Neural progenitor cell (in vitro differentiated cells): ENCODE measurements at regions not wholly inside any gene's neighbourhood (a gene's known extent, or its start where the extent isn't known, plus 50 kb on each side); places are given as distances from the start of the nearest gene placed in this dataset.
A peak's percentile ranks its signal among the peaks of the same experiment; 100 is the strongest.

Experiments
- DNase-seq: peaks from one replicate; pipeline ENCODE4 v3.0.0-alpha.2; 2016; ENCODE audit warnings: low spot score
- H2AFZ ChIP-seq: fragments of 200-600 bp; sonication (generic); replicated peaks from 2 replicates; pipeline ENCODE4 v1.6.1; 2016; ENCODE audit warnings: antibody characterized with exemption
- H3F3A ChIP-seq: fragments of 200-600 bp; sonication (generic); 2 replicates; pipeline ENCODE4 v1.6.1; 2016; ENCODE audit warnings: antibody characterized with exemption, low read depth
- H3K27ac ChIP-seq: fragments of 200-600 bp; sonication (generic); 2 replicates; pipeline ENCODE4 v1.5.1; 2016; ENCODE audit warnings: mild to moderate bottlenecking
- H3K27me3 ChIP-seq: fragments of 200-600 bp; sonication (generic); 2 replicates; pipeline ENCODE4 v1.6.1; 2016; ENCODE audit warnings: mild to moderate bottlenecking, moderate library complexity
- H3K36me3 ChIP-seq: fragments of 200-600 bp; sonication (generic); 2 replicates; pipeline ENCODE4 v1.5.1; 2016
- H3K4me1 ChIP-seq: fragments of 200-600 bp; sonication (generic); 2 replicates; pipeline ENCODE4 v1.6.1; 2016; ENCODE audit warnings: mixed run types
- H3K4me2 ChIP-seq: fragments of 200-600 bp; sonication (generic); 2 replicates; pipeline ENCODE4 v1.6.1; 2016
- H3K4me3 ChIP-seq: fragments of 200-600 bp; sonication (generic); 2 replicates; pipeline ENCODE4 v1.5.1; 2016
- H3K79me2 ChIP-seq: fragments of 200-600 bp; sonication (generic); 2 replicates; pipeline ENCODE4 v1.6.1; 2016; ENCODE audit warnings: low read depth
- H3K9ac ChIP-seq: fragments of 200-600 bp; sonication (generic); 2 replicates; pipeline ENCODE4 v1.6.1; 2016
- H3K9me3 ChIP-seq: fragments of 200-600 bp; sonication (generic); 2 replicates; pipeline ENCODE4 v1.5.1; 2016; ENCODE audit warnings: low read depth
- H4K20me1 ChIP-seq: fragments of 200-600 bp; sonication (generic); 2 replicates; pipeline ENCODE4 v1.6.1; 2016; ENCODE audit warnings: low read depth
- H3K27ac Mint-ChIP-seq: 3 replicates; pipeline ENCODE4 v1.8.0; 2021; ENCODE audit warnings: mixed read lengths
- H3K27me3 Mint-ChIP-seq: 2 replicates; pipeline ENCODE4 v1.8.0; 2022; ENCODE audit warnings: low read depth, mild to moderate bottlenecking, inconsistent platforms, moderate library complexity, mixed read lengths; ENCODE audit not compliant: insufficient read depth
- H3K36me3 Mint-ChIP-seq: 3 replicates; pipeline ENCODE4 v1.8.0; 2021; ENCODE audit warnings: mixed read lengths
- H3K4me1 Mint-ChIP-seq: 3 replicates; pipeline ENCODE4 v1.8.0; 2021; ENCODE audit warnings: mixed read lengths
- H3K4me3 Mint-ChIP-seq: 3 replicates; pipeline ENCODE4 v1.8.0; 2021; ENCODE audit warnings: mild to moderate bottlenecking, moderate library complexity, mixed read lengths
- H3K9me3 Mint-ChIP-seq: 3 replicates; pipeline ENCODE4 v1.8.0; 2020; ENCODE audit warnings: mixed read lengths
- EZH2 ChIP-seq: fragments of 200-600 bp; sonication (generic); IDR thresholded peaks from 2 replicates; pipeline ENCODE4 v1.6.1; 2017; ENCODE audit warnings: antibody characterized with exemption, mild to moderate bottlenecking, moderate library complexity
- EZH2phosphoT487 ChIP-seq: fragments of 200-600 bp; sonication (generic); IDR thresholded peaks from 2 replicates; pipeline ENCODE4 v1.6.1; 2017; ENCODE audit warnings: antibody characterized with exemption
- TF ChIP-seq, protein P1 (sequence below): fragments of 200-600 bp; sonication (generic); IDR thresholded peaks from 2 replicates; pipeline ENCODE4 v1.5.1; 2017; ENCODE audit warnings: antibody characterized with exemption, mild to moderate bottlenecking

GRCh38 chr16:74026373-74027281, 270.0 kb upstream of the PSMD7 start:
- Histone ChIP-seq H3K4me1 (peaks cover 59% of the 10 kb centered on the region), H3K27me3 (no peaks in the 10 kb centered on the region), H2AFZ (peak overlapping the region; percentile 93), H3K79me2 (no peaks in the 10 kb centered on the region), H3K4me3 (no peak overlapping the region), H4K20me1 (no peaks in the 10 kb centered on the region), H3K36me3 (no peaks in the 10 kb centered on the region), H3F3A (peaks cover 31% of the 10 kb centered on the region), H3K9ac (no peak overlapping the region), H3K9me3 (no peaks in the 10 kb centered on the region), H3K27ac (peak overlapping the region; percentile 34), H3K4me2 (peak overlapping the region; percentile 69)
- Mint-ChIP-seq H3K4me1 (peaks cover 73% of the 10 kb centered on the region), H3K4me3 (peak overlapping the region; percentile 10), H3K27ac (peak overlapping the region; percentile 44), H3K27me3 (no peaks in the 10 kb centered on the region), H3K9me3 (no peaks in the 10 kb centered on the region), H3K36me3 (no peaks in the 10 kb centered on the region)
- TF ChIP-seq EZH2phosphoT487 (no peak), EZH2 (no peak)
- TF ChIP-seq, protein P1, sequence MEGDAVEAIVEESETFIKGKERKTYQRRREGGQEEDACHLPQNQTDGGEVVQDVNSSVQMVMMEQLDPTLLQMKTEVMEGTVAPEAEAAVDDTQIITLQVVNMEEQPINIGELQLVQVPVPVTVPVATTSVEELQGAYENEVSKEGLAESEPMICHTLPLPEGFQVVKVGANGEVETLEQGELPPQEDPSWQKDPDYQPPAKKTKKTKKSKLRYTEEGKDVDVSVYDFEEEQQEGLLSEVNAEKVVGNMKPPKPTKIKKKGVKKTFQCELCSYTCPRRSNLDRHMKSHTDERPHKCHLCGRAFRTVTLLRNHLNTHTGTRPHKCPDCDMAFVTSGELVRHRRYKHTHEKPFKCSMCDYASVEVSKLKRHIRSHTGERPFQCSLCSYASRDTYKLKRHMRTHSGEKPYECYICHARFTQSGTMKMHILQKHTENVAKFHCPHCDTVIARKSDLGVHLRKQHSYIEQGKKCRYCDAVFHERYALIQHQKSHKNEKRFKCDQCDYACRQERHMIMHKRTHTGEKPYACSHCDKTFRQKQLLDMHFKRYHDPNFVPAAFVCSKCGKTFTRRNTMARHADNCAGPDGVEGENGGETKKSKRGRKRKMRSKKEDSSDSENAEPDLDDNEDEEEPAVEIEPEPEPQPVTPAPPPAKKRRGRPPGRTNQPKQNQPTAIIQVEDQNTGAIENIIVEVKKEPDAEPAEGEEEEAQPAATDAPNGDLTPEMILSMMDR: no peak
- peak; percentile 65 for DNase-seq

DNA sequence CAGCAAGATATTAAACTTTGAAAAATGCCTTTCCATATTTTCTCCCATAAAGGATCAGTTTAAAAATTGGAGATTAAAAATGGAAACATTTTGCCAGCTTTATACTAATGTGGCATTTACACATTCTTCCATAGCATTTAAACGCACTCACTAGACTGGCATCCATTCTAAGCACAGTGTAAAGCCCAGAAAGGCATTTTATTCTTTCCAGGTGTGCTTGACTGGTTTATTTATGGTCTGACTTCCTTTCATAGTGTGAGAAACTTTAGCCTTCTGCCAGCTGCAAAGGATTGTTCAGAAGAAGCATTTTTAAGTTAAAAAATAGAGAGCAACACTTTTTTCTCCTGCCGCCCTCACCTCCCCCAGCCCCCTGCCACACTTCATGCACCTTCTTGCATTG, 271.7 kb upstream of the PSMD7 start:
- H3F3A ChIP-seq: peaks cover 21% of the 10 kb centered on the region
- H3K4me1 Mint-ChIP-seq: peaks cover 69% of the 10 kb centered on the region
- H3K4me3 ChIP-seq: no peak overlapping the region
- TF ChIP-seq EZH2: no peak
- TF ChIP-seq, protein P1: no peak
- TF ChIP-seq EZH2phosphoT487: no peak
- H3K9ac ChIP-seq: no peak overlapping the region
- no peaks in the 10 kb centered on the region for H4K20me1 ChIP-seq
- no peaks in the 10 kb centered on the region for H3K36me3 Mint-ChIP-seq
- no peaks in the 10 kb centered on the region for H3K9me3 ChIP-seq
- H3K4me1 ChIP-seq: peaks cover 57% of the 10 kb centered on the region
- H3K27ac Mint-ChIP-seq: peak overlapping the region; percentile 54
- H3K27ac ChIP-seq: no peak overlapping the region
- H3K36me3 ChIP-seq: no peaks in the 10 kb centered on the region
- H3K27me3 ChIP-seq: no peaks in the 10 kb centered on the region
- H3K9me3 Mint-ChIP-seq: no peaks in the 10 kb centered on the region
- no peak overlapping the region for H3K4me3 Mint-ChIP-seq
- no peaks in the 10 kb centered on the region for H3K27me3 Mint-ChIP-seq
- no peak for DNase-seq
- H2AFZ ChIP-seq: no peak overlapping the region
- H3K4me2 ChIP-seq: peak overlapping the region; percentile 36
- no peaks in the 10 kb centered on the region for H3K79me2 ChIP-seq

- Histone ChIP-seq H3K27ac (no peak overlapping the region), H2AFZ (no peak overlapping the region), H3K4me3 (no peak overlapping the region), H3K4me2 (peak overlapping the region; percentile 68), H3K36me3 (no peaks in the 10 kb centered on the region), H3K9me3 (no peaks in the 10 kb centered on the region), H3K27me3 (no peaks in the 10 kb centered on the region), H3K9ac (no peak overlapping the region), H3F3A (no peaks in the 10 kb centered on the region), H4K20me1 (no peaks in the 10 kb centered on the region), H3K4me1 (peaks cover 36% of the 10 kb centered on the region), H3K79me2 (no peaks in the 10 kb centered on the region)
- TF ChIP-seq EZH2phosphoT487 (no peak), EZH2 (no peak)
- TF ChIP-seq, protein P1: no peak
- Mint-ChIP-seq H3K27me3 (no peaks in the 10 kb centered on the region), H3K36me3 (no peaks in the 10 kb centered on the region), H3K4me3 (no peak overlapping the region), H3K9me3 (peaks cover 3% of the 10 kb centered on the region), H3K4me1 (peaks cover 41% of the 10 kb centered on the region), H3K27ac (no peak overlapping the region)
- DNase-seq: peak; percentile 77
Observed at GRCh38 chr16:74020095-74020670, 276.4 kb upstream of the PSMD7 start.
